IMR-90 (cell line): ENCODE measurements at regions not wholly inside any gene's neighbourhood (a gene's known extent, or its start where the extent isn't known, plus 50 kb on each side); places are given as distances from the start of the nearest gene placed in this dataset.

Source experiments
- ATAC-seq: fragments of 200-7000 bp; cut with Tn5 transposase; 2 replicates; pipeline ENCODE4 v1.9.1; 2020; ENCODE audit warnings: low read depth, mild to moderate bottlenecking, moderate library complexity
- BruUV-seq: library from RNA; stranded (reverse); fragments of 400-500 nt; replicated peaks from 2 replicates; lab custom pipeline; 2021; lab: Mats Ljungman, UMichigan
- CTCF ChIA-PET: fragments of 300-600 bp; formaldehyde crosslinking; extraction: SDS; loops from one replicate; lab custom pipeline; 2021; ENCODE audit warnings: antibody characterized with exemption; lab: Yijun Ruan, JAX
- POLR2A ChIA-PET: fragments of 300-600 bp; sonication (Branson Sonifier 250); formaldehyde crosslinking; loops from one replicate; lab custom pipeline; 2022; ENCODE audit warnings: antibody characterized with exemption; ENCODE audit not compliant: unreplicated experiment; lab: Charles Lee
- DNase-seq: peaks from one replicate; pipeline ENCODE4 v3.0.0; 2013
- H2AFZ ChIP-seq: replicated peaks from 2 replicates; pipeline ENCODE3; 2013; ENCODE audit warnings: low read length, mild to moderate bottlenecking; ENCODE audit not compliant: poor library complexity
- H2AK5ac ChIP-seq: 2 replicates; pipeline ENCODE4 v1.6.1; 2013; ENCODE audit warnings: low read depth, low read length, inconsistent platforms
- H2AK9ac ChIP-seq: replicated peaks from 2 replicates; pipeline ENCODE3; 2013; ENCODE audit warnings: mild to moderate bottlenecking, low read depth, low read length, moderate library complexity; ENCODE audit not compliant: poor library complexity
- H2BK120ac ChIP-seq: 2 replicates; pipeline ENCODE4 v1.6.1; 2013; ENCODE audit warnings: low read depth, low read length, inconsistent platforms
- H2BK15ac ChIP-seq: 3 replicates; pipeline ENCODE4 v1.6.1; 2013; ENCODE audit warnings: low read depth, low read length, inconsistent platforms
- H2BK20ac ChIP-seq: 2 replicates; pipeline ENCODE4 v1.6.1; 2013; ENCODE audit warnings: low read depth, mild to moderate bottlenecking, inconsistent platforms, low read length, moderate library complexity
- H2BK5ac ChIP-seq: 2 replicates; pipeline ENCODE4 v1.6.1; 2013; ENCODE audit warnings: mild to moderate bottlenecking, low read depth, low read length, inconsistent platforms; ENCODE audit not compliant: poor library complexity, severe bottlenecking
- H3K14ac ChIP-seq: replicated peaks from 2 replicates; pipeline ENCODE4 v1.6.1; 2013; ENCODE audit warnings: low read depth, low read length, inconsistent platforms
- H3K18ac ChIP-seq: 2 replicates; pipeline ENCODE4 v1.6.1; 2013; ENCODE audit warnings: low read depth, low read length, control low read depth
- H3K23ac ChIP-seq: 2 replicates; pipeline ENCODE4 v1.6.1; 2013; ENCODE audit warnings: low read depth, low read length, inconsistent platforms
- H3K27ac ChIP-seq: 2 replicates; pipeline ENCODE4 v1.5.1; 2013; ENCODE audit warnings: mild to moderate bottlenecking, control low read depth, low read length; ENCODE audit not compliant: insufficient read depth
- H3K27me3 ChIP-seq: 2 replicates; pipeline ENCODE4 v1.6.1; 2013; ENCODE audit warnings: low read length; ENCODE audit not compliant: control insufficient read depth, insufficient read depth
- H3K36me3 ChIP-seq: 2 replicates; pipeline ENCODE4 v1.6.1; 2013; ENCODE audit warnings: low read length, mixed read lengths; ENCODE audit not compliant: control insufficient read depth, insufficient read depth
- H3K4ac ChIP-seq: 2 replicates; pipeline ENCODE4 v1.6.1; 2013; ENCODE audit warnings: low read depth, low read length, inconsistent platforms
- H3K4me1 ChIP-seq: 2 replicates; pipeline ENCODE4 v1.6.1; 2013; ENCODE audit warnings: low read length, mixed read lengths; ENCODE audit not compliant: control insufficient read depth, insufficient read depth
- H3K4me2 ChIP-seq: 2 replicates; pipeline ENCODE4 v1.6.1; 2013; ENCODE audit warnings: low read depth, mild to moderate bottlenecking, control low read depth, low read length, moderate library complexity
- H3K4me3 ChIP-seq: 2 replicates; pipeline ENCODE4 v1.5.1; 2013; ENCODE audit warnings: low read depth, mild to moderate bottlenecking, control low read depth, low read length, moderate library complexity; ENCODE audit not compliant: insufficient read depth
- H3K56ac ChIP-seq: 2 replicates; pipeline ENCODE4 v1.6.1; 2013; ENCODE audit warnings: low read length, inconsistent platforms; ENCODE audit not compliant: insufficient read depth; ENCODE audit errors: extremely low read depth
- H3K79me1 ChIP-seq, 2 experiments: 2 replicates each; pipeline ENCODE4 v1.6.1; 2013; ENCODE audit warnings: low read length in 2 of 2, inconsistent platforms in 1 of 2, low read depth in 1 of 2
- H3K9ac ChIP-seq: 2 replicates; pipeline ENCODE4 v1.6.1; 2013; ENCODE audit warnings: low read depth, low read length, control low read depth
- H3K9me1 ChIP-seq: 2 replicates; pipeline ENCODE4 v1.6.1; 2013; ENCODE audit warnings: low read length, inconsistent platforms; ENCODE audit not compliant: insufficient read depth
- H3K9me3 ChIP-seq: 2 replicates; pipeline ENCODE4 v1.6.1; 2013; ENCODE audit warnings: low read length; ENCODE audit not compliant: control insufficient read depth, insufficient read depth
- H4K20me1 ChIP-seq: 2 replicates; pipeline ENCODE4 v1.6.1; 2013; ENCODE audit warnings: low read length, inconsistent platforms; ENCODE audit not compliant: insufficient read depth
- H4K5ac ChIP-seq: 2 replicates; pipeline ENCODE4 v1.6.1; 2013; ENCODE audit warnings: mild to moderate bottlenecking, low read depth, low read length, control low read depth
- H4K8ac ChIP-seq, 2 experiments: 2 replicates each; pipeline ENCODE4 v1.6.1; 2013; ENCODE audit warnings: low read depth in 2 of 2, low read length in 2 of 2, control low read depth in 1 of 2, inconsistent platforms in 1 of 2
- H4K91ac ChIP-seq: 2 replicates; pipeline ENCODE4 v1.6.1; 2013; ENCODE audit warnings: low read depth, low read length, inconsistent platforms; ENCODE audit not compliant: insufficient read depth
- BHLHE40 ChIP-seq: fragments of 150-350 bp; IDR thresholded peaks from 2 replicates; pipeline ENCODE4 v1.6.1; 2016; ENCODE audit warnings: mild to moderate bottlenecking, low read depth, low read length
- CEBPB ChIP-seq: IDR thresholded peaks from 2 replicates; pipeline ENCODE4 v1.6.1; 2012; ENCODE audit warnings: low read depth, low read length, improper control_type of control experiment
- CHD1 ChIP-seq: IDR thresholded peaks from 2 replicates; pipeline ENCODE4 v1.6.1; 2012; ENCODE audit warnings: low read depth, low read length, improper control_type of control experiment
- CTCF ChIP-seq: conservative IDR thresholded peaks from 2 replicates; pipeline ENCODE4 v1.5.1; 2012; ENCODE audit warnings: mild to moderate bottlenecking, low read depth, low read length, improper control_type of control experiment
- ELK1 ChIP-seq: fragments of 150-350 bp; IDR thresholded peaks from 2 replicates; pipeline ENCODE4 v1.6.1; 2016; ENCODE audit warnings: low read depth, mild to moderate bottlenecking, low read length, moderate library complexity, borderline replicate concordance
- FOS ChIP-seq: fragments of 150-350 bp; IDR thresholded peaks from 2 replicates; pipeline ENCODE4 v1.6.1; 2016; ENCODE audit warnings: low read depth, low read length
- MAFK ChIP-seq: IDR thresholded peaks from 2 replicates; pipeline ENCODE4 v1.6.1; 2012; ENCODE audit warnings: low read depth, low read length, improper control_type of control experiment
- MAZ ChIP-seq: IDR thresholded peaks from 2 replicates; pipeline ENCODE4 v1.6.1; 2012; ENCODE audit warnings: low read depth, mild to moderate bottlenecking, low read length, improper control_type of control experiment, moderate library complexity, borderline replicate concordance
- MXI1 ChIP-seq: IDR thresholded peaks from 2 replicates; pipeline ENCODE4 v1.6.1; 2012; ENCODE audit warnings: low read depth, mild to moderate bottlenecking, low read length, moderate library complexity, borderline replicate concordance
- NFE2L2 ChIP-seq: fragments of 150-350 bp; IDR thresholded peaks from 2 replicates; pipeline ENCODE4 v1.6.1; 2016; ENCODE audit warnings: low read depth, mild to moderate bottlenecking, low read length
- POLR2A ChIP-seq: IDR thresholded peaks from 2 replicates; pipeline ENCODE4 v1.6.1; 2012; ENCODE audit warnings: mild to moderate bottlenecking, low read depth, low read length
- RAD21 ChIP-seq: IDR thresholded peaks from 2 replicates; pipeline ENCODE4 v1.6.1; 2012; ENCODE audit warnings: low read length, improper control_type of control experiment
- RCOR1 ChIP-seq: IDR thresholded peaks from 2 replicates; pipeline ENCODE4 v1.6.1; 2012; ENCODE audit warnings: mild to moderate bottlenecking, low read length, improper control_type of control experiment; ENCODE audit not compliant: insufficient replicate concordance
- RFX5 ChIP-seq: IDR thresholded peaks from 2 replicates; pipeline ENCODE4 v1.8.0; 2012; ENCODE audit warnings: low read depth, mild to moderate bottlenecking, low read length, moderate library complexity
- SMC3 ChIP-seq: fragments of 150-350 bp; IDR thresholded peaks from 2 replicates; pipeline ENCODE4 v1.6.1; 2016; ENCODE audit warnings: low read depth, mild to moderate bottlenecking, antibody characterized with exemption, low read length, moderate library complexity
- USF2 ChIP-seq: fragments of 150-350 bp; IDR thresholded peaks from 2 replicates; pipeline ENCODE4 v1.6.1; 2017; ENCODE audit warnings: mild to moderate bottlenecking, antibody characterized with exemption, low read length, low read depth
- WGBS, 2 experiments: methylation state at CpG; one replicate each; pipeline versions ENCODE4 v1.1.5 to v1.1.7; 2013; ENCODE audit warnings: missing lambda C conversion rate in 2 of 2; ENCODE audit not compliant: insufficient read length in 1 of 2; ENCODE audit errors: extremely low coverage in 2 of 2; 5-methylcytosine and 5-hydroxymethylcytosine counted together
- dilution Hi-C: fragments of 300-500 bp; cut with HindIII; formaldehyde crosslinking; loops from one replicate; pipeline ENCODE4 v1.14.3; 2018; ENCODE audit warnings: low sequenced_read_pairs; ENCODE audit not compliant: unreplicated experiment
- in situ Hi-C: fragments of 300-500 bp; cut with MboI; formaldehyde crosslinking; loops from 3 replicates; pipeline ENCODE4 v1.14.3; 2019; ENCODE audit warnings: low sequenced_read_pairs, inconsistent platforms, mixed read lengths
- intact Hi-C: fragments of 100-400 bp; cut with micrococcal nuclease; formaldehyde crosslinking; loops from 2 replicates; pipeline ENCODE4 v1.10.0; 2022

- dilution Hi-C loops (no loop called here), in situ Hi-C loops (no loop called here), intact Hi-C loops (no loop called here)
- no peaks in the 10 kb centered on the region for H3K27me3 ChIP-seq
- H2BK15ac ChIP-seq: no peak overlapping the region
- H3K79me1 ChIP-seq: no peaks in the 10 kb centered on the region
- no peak overlapping the region for H3K4me2 ChIP-seq
- DNase-seq (no peak), ATAC-seq (no peak)
- no peak overlapping the region for H2BK20ac ChIP-seq
- H3K18ac ChIP-seq: no peak overlapping the region
- H4K5ac ChIP-seq: no peak overlapping the region
- 100% methylated on average over 1 of the region's 2 CpGs; no CpG with 5 or more reads in 1 of the 2 experiments for WGBS, 2 experiments
- H2BK5ac ChIP-seq: no peak overlapping the region
- TF ChIP-seq MXI1: no peak
- no peak for TF ChIP-seq RFX5
- no peak for TF ChIP-seq ELK1
- TF ChIP-seq SMC3: no peak
- TF ChIP-seq POLR2A: no peak
- no peak for TF ChIP-seq CTCF
- no peak for TF ChIP-seq MAZ
- no peak for TF ChIP-seq RAD21
- TF ChIP-seq NFE2L2: no peak
- no peak for TF ChIP-seq CHD1
- TF ChIP-seq BHLHE40: no peak
- no peak for TF ChIP-seq USF2
- no peak for TF ChIP-seq CEBPB
- TF ChIP-seq RCOR1: no peak
- TF ChIP-seq MAFK: no peak
- TF ChIP-seq FOS: no peak
- no peak overlapping the region for H3K4ac ChIP-seq
- H2BK120ac ChIP-seq: no peak overlapping the region
- H3K14ac ChIP-seq: no peak overlapping the region
- no peak overlapping the region for H3K23ac ChIP-seq
- POLR2A ChIA-PET: no interaction called here
- H2AFZ ChIP-seq: no peak overlapping the region
- H3K56ac ChIP-seq: no peak overlapping the region
- H2AK9ac ChIP-seq: no peak overlapping the region
- no peak overlapping the region for H3K4me3 ChIP-seq
- 0 out of 2 replicates have a peak, but pooled peaks cover 2% of the 10 kb centered on the region for H3K9me3 ChIP-seq
- H2AK5ac ChIP-seq: no peak overlapping the region
- no peak overlapping the region for H4K8ac ChIP-seq
- no peak overlapping the region for H4K91ac ChIP-seq
- no peaks in the 10 kb centered on the region for H4K20me1 ChIP-seq
- H3K36me3 ChIP-seq: no peaks in the 10 kb centered on the region
- no peaks in the 10 kb centered on the region for H3K9me1 ChIP-seq
- CTCF ChIA-PET: no interaction called here
- H3K9ac ChIP-seq: no peak overlapping the region
- no TSS peak for BruUV-seq
- H3K27ac ChIP-seq: no peak overlapping the region
- H3K4me1 ChIP-seq: no peaks in the 10 kb centered on the region
Measured at GRCh38 chr4:167443841-167444240, 209.5 kb upstream of the SPOCK3 start.
